A673 (cell line): ENCODE measurements at regions not wholly inside any gene's neighbourhood (a gene's known extent, or its start where the extent isn't known, plus 50 kb on each side); places are given as distances from the start of the nearest gene placed in this dataset.

Experiments used
- BruUV-seq: library from RNA; stranded (reverse); fragments of 400-500 nt; replicated peaks from 2 replicates; lab custom pipeline; 2021; lab: Mats Ljungman, UMichigan
- CTCF ChIA-PET: fragments of 300-600 bp; sonication (Branson Sonifier 250); formaldehyde crosslinking; loops from one replicate; lab custom pipeline; 2022; ENCODE audit warnings: antibody characterized with exemption; lab: Charles Lee
- POLR2A ChIA-PET: fragments of 300-600 bp; sonication (Branson Sonifier 250); formaldehyde crosslinking; loops from one replicate; lab custom pipeline; 2022; ENCODE audit warnings: antibody characterized with exemption; ENCODE audit not compliant: low non-redundant PET; lab: Charles Lee
- DNase-seq: peaks from one replicate; pipeline ENCODE4 v3.0.0-alpha.2; 2015; ENCODE audit warnings: low spot score
- H3K27ac ChIP-seq: fragments of 200-600 bp; sonication (generic); 2 replicates; pipeline ENCODE4 v1.5.1; 2016; ENCODE audit warnings: mixed run types, low read depth, mild to moderate bottlenecking, mixed read lengths, antibody characterized with exemption, low read length; ENCODE audit not compliant: poor library complexity, severe bottlenecking
- H3K27me3 ChIP-seq: fragments of 200-600 bp; sonication (generic); replicated peaks from 2 replicates; pipeline ENCODE4 v1.6.1; 2017; ENCODE audit warnings: mixed run types, low read depth, mild to moderate bottlenecking, mixed read lengths, antibody characterized with exemption, low read length; ENCODE audit not compliant: insufficient read depth, poor library complexity
- H3K36me3 ChIP-seq: fragments of 200-600 bp; sonication (generic); 2 replicates; pipeline ENCODE4 v1.6.1; 2016; ENCODE audit warnings: mixed run types, mild to moderate bottlenecking, mixed read lengths, antibody characterized with exemption, low read length; ENCODE audit not compliant: insufficient read depth, poor library complexity, severe bottlenecking
- H3K4me1 ChIP-seq: fragments of 200-600 bp; sonication (generic); 2 replicates; pipeline ENCODE4 v1.6.1; 2017; ENCODE audit warnings: mixed run types, mild to moderate bottlenecking, mixed read lengths, antibody characterized with exemption, low read length; ENCODE audit not compliant: insufficient read depth, poor library complexity, severe bottlenecking
- H3K4me3 ChIP-seq: fragments of 200-600 bp; sonication (generic); 2 replicates; pipeline ENCODE4 v1.5.1; 2016; ENCODE audit warnings: low read depth, mixed run types, mild to moderate bottlenecking, mixed read lengths, low read length; ENCODE audit not compliant: poor library complexity, severe bottlenecking
- H3K9me3 ChIP-seq: fragments of 200-600 bp; sonication (generic); 2 replicates; pipeline ENCODE4 v1.6.1; 2016; ENCODE audit warnings: mixed run types, low read depth, mild to moderate bottlenecking, mixed read lengths, antibody characterized with exemption, low read length; ENCODE audit not compliant: poor library complexity, severe bottlenecking
- CTCF ChIP-seq: fragments of 300-800, 200-600 bp; sonication (generic); conservative IDR thresholded peaks from 2 replicates; pipeline ENCODE4 v1.5.1; 2017; ENCODE audit warnings: low read depth, mild to moderate bottlenecking, antibody characterized with exemption, low read length, moderate library complexity, mixed read lengths
- EZH2 ChIP-seq: fragments of 200-600 bp; sonication (generic); IDR thresholded peaks from 2 replicates; pipeline ENCODE4 v1.6.1; 2017; ENCODE audit warnings: borderline replicate concordance, low read depth, mild to moderate bottlenecking, mixed read lengths, antibody characterized with exemption, low read length; ENCODE audit not compliant: poor library complexity, severe bottlenecking
- intact Hi-C: fragments of 100-400 bp; cut with micrococcal nuclease; formaldehyde crosslinking; loops from one replicate; pipeline ENCODE4 v1.10.0; 2022; ENCODE audit not compliant: unreplicated experiment

DNA sequence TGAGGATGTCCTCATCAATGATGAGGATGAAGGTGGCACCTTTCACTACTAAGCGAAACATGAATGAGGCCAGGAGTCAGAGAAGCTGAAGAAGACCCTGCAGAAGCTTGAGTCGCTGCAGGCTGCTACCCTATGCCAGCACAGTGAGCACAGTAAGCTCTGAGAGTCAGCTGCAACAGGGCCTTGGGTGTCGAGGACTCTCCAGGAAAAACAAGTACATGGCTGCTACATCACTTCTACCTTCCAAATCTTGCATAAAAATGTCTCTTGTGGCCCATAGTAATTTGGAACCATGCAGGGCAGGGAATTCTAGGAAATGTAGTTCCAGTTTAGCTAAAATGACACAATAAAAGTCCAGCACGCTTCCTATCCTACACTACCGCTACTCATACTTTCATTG, 51.5 kb upstream of the KIRREL1 start:
- no peak for DNase-seq
- BruUV-seq = no TSS peak
- Histone ChIP-seq H3K9me3 (no peaks in the 10 kb centered on the region), H3K27ac (no peak overlapping the region), H3K4me3 (no peak overlapping the region), H3K36me3 (no peaks in the 10 kb centered on the region), H3K4me1 (no peaks in the 10 kb centered on the region), H3K27me3 (no peaks in the 10 kb centered on the region)
- intact Hi-C loops = no loop called here
- CTCF ChIA-PET = no interaction called here
- TF ChIP-seq CTCF (no peak), EZH2 (no peak)
- POLR2A ChIA-PET = no interaction called here
